ENCODE measurements at regions not wholly inside any gene's neighbourhood (a gene's known extent, or its start where the extent isn't known, plus 50 kb on each side); places are given as distances from the start of the nearest gene placed in this dataset.
A peak's percentile ranks its signal among the peaks of the same experiment; 100 is the strongest.
"Not testable (repeated sequence)": the region's sequence is repeated elsewhere in the genome, so short reads cannot be mapped to it uniquely, and the experiment has no call there.

GRCh38 chr22:25281675-25282345 is 62.4 kb downstream of the CRYBB2 start:
- Mint-ChIP-seq H3K9me3 (no peaks in the 10 kb centered on the region), H3K27ac (peak overlapping the region; percentile 86), H3K36me3 (peaks cover 2% of the 10 kb centered on the region), H3K4me3 (peak overlapping the region; percentile 88), H3K27me3 (peaks cover 23% of the 10 kb centered on the region), H3K4me1 (peaks cover 15% of the 10 kb centered on the region)
- DNase-seq (ENCODE audit: low spot score in 2 of 2) = peak in 1 of 2 donors; percentile 14
- peak; percentile 68 for ATAC-seq (ENCODE audit: low read depth)

GRCh38 chr22:25282346-25282670 is 62.9 kb downstream of the CRYBB2 start:
- H3K27me3 Mint-ChIP-seq = peaks cover 23% of the 10 kb centered on the region
- peaks cover 15% of the 10 kb centered on the region for H3K4me1 Mint-ChIP-seq
- H3K27ac Mint-ChIP-seq = peak overlapping the region; percentile 86
- peak in 1 of 2 donors; percentile 10 for DNase-seq (ENCODE audit: low spot score in 2 of 2)
- H3K4me3 Mint-ChIP-seq = peak overlapping the region; percentile 88
- H3K9me3 Mint-ChIP-seq = no peaks in the 10 kb centered on the region
- peaks cover 2% of the 10 kb centered on the region for H3K36me3 Mint-ChIP-seq
- ATAC-seq (ENCODE audit: low read depth) = peak; percentile 22

DNA sequence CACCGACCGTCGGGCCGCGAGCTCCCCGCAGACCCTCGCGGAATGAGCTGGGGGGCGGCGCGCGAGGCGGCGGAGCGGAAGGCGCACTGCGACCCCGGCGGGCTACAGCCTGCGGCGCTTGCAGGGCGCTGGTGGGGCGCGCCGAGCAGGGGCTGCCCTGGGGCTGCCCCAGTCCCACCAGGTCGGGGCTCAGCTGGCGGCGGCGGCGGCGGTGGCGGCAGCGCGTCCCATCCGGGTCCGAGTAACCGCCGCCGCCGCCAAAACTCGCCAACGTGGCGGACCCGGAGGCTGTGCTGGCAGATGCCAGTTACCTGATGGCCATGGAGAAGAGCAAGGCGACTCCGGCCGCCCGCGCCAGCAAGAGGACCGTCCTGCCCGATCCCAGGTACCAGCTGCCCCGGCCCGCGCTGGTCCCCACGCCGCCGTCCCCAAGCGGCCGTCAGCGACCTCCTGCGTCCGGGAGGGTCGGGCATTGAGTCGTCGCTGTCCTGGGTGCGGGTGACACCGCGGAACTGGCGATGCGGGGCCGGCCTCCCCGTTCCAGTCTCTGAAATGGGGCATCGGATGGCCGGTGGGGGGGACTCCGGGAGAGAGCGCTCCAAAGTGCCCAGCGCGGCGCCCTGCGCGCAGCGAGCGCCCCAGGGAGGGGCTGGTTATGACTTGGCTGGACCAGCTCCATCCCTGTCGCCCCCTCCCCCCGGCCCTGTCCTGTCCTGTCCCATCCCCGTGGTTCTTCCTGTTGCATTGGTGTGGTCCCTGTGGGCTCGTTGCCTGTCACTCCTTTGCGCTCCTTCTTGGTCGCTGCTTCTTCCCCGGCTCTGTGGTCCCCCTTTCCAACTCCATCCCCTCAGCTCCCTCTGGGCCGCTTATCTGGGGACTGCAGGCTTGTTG is 63.5 kb downstream of the CRYBB2 start:
- H3K27me3 Mint-ChIP-seq = peaks cover 23% of the 10 kb centered on the region
- H3K4me1 Mint-ChIP-seq = peaks cover 15% of the 10 kb centered on the region
- peak; percentile 16 for ATAC-seq (ENCODE audit: low read depth)
- H3K9me3 Mint-ChIP-seq = no peaks in the 10 kb centered on the region
- DNase-seq (ENCODE audit: low spot score in 2 of 2) = peak in 1 of 2 donors; percentile 11
- H3K4me3 Mint-ChIP-seq = peak overlapping the region; percentile 84
- peaks cover 2% of the 10 kb centered on the region for H3K36me3 Mint-ChIP-seq
- no peak overlapping the region for H3K27ac Mint-ChIP-seq

DNA sequence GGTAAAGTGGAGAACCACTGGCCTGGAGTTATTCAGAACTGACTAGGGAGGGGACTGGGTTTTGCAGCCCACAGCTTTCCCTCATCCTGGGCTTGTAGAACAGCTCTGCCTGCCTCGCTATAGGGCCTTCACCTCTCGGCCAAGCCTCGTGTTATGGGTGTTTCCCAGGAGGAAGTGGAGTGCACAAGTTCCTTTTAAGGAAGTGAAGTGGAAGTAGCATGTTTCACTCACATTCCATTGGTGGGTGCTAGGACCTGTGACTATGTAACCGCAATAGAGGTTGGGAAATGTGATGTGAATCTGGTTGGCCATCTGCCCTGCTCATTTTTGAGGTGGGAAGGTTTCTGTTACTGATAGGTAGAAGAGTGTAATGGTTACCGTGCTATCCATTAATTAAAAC is 69.0 kb downstream of the CRYBB2 start:
- not testable (repeated sequence) for H3K9me3 Mint-ChIP-seq; H3K4me1 Mint-ChIP-seq; DNase-seq (ENCODE audit: low spot score in 2 of 2); H3K27me3 Mint-ChIP-seq; H3K36me3 Mint-ChIP-seq; H3K27ac Mint-ChIP-seq; H3K4me3 Mint-ChIP-seq
- ATAC-seq (ENCODE audit: low read depth) = peak; percentile 45

DNA sequence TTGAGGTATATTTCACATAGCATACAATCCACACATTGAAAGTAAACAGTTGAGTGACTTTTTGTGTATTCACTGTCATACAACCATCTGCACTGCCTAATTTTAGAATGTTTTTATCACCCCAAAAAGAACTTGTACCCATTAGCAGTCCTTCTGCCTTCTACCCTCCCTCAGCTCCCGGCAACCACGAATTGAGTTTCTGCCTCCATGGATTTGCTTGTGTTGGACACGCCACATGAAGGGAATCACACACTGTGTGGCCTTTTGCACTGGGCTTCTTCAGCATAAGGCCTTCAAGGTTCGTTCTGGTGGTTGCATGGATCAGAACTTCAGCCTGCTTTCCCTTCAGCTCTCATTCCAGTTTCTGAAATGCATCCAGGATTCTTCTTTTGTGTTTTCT is 82.5 kb downstream of the CRYBB2 start:
- not testable (repeated sequence) for H3K4me3 Mint-ChIP-seq; H3K27me3 Mint-ChIP-seq; H3K9me3 Mint-ChIP-seq; H3K4me1 Mint-ChIP-seq; ATAC-seq (ENCODE audit: low read depth); H3K36me3 Mint-ChIP-seq; DNase-seq (ENCODE audit: low spot score in 2 of 2); H3K27ac Mint-ChIP-seq

GRCh38 chr22:25309586-25309985 is 90.1 kb downstream of the CRYBB2 start:
- H3K4me3 Mint-ChIP-seq; H3K9me3 Mint-ChIP-seq; H3K4me1 Mint-ChIP-seq; H3K27ac Mint-ChIP-seq; DNase-seq (ENCODE audit: low spot score in 2 of 2); ATAC-seq (ENCODE audit: low read depth); H3K36me3 Mint-ChIP-seq: not testable (repeated sequence)
- H3K27me3 Mint-ChIP-seq = peaks cover 12% of the 10 kb centered on the region

GRCh38 chr22:25311924-25312323 is 92.5 kb downstream of the CRYBB2 start:
- not testable (repeated sequence) for H3K9me3 Mint-ChIP-seq; DNase-seq (ENCODE audit: low spot score in 2 of 2); H3K4me1 Mint-ChIP-seq; H3K27ac Mint-ChIP-seq; H3K4me3 Mint-ChIP-seq; ATAC-seq (ENCODE audit: low read depth); H3K36me3 Mint-ChIP-seq
- peaks cover 14% of the 10 kb centered on the region for H3K27me3 Mint-ChIP-seq

- H3K36me3 Mint-ChIP-seq = peaks cover 1% of the 10 kb centered on the region
- no peak overlapping the region for H3K27ac Mint-ChIP-seq
- H3K9me3 Mint-ChIP-seq = no peaks in the 10 kb centered on the region
- peaks cover 3% of the 10 kb centered on the region for H3K4me1 Mint-ChIP-seq
- H3K27me3 Mint-ChIP-seq = peaks cover 11% of the 10 kb centered on the region
- DNase-seq (ENCODE audit: low spot score in 2 of 2) (no peak), ATAC-seq (ENCODE audit: low read depth) (no peak)
- no peak overlapping the region for H3K4me3 Mint-ChIP-seq
Observed at GRCh38 chr22:25318081-25318823, 98.8 kb downstream of the CRYBB2 start.

GRCh38 chr22:25327018-25327755 is 107.7 kb downstream of the CRYBB2 start:
- no peaks in the 10 kb centered on the region for H3K36me3 Mint-ChIP-seq
- H3K9me3 Mint-ChIP-seq = no peaks in the 10 kb centered on the region
- H3K27ac Mint-ChIP-seq = no peak overlapping the region
- DNase-seq (ENCODE audit: low spot score in 2 of 2) (no peak), ATAC-seq (ENCODE audit: low read depth) (no peak)
- H3K27me3 Mint-ChIP-seq = peaks cover 1% of the 10 kb centered on the region
- H3K4me3 Mint-ChIP-seq = no peak overlapping the region
- no peaks in the 10 kb centered on the region for H3K4me1 Mint-ChIP-seq

GRCh38 chr22:25331050-25331449 is 111.6 kb downstream of the CRYBB2 start:
- ATAC-seq (ENCODE audit: low read depth) = no peak
- Mint-ChIP-seq H3K4me3 (no peak overlapping the region), H3K9me3 (no peaks in the 10 kb centered on the region), H3K36me3 (no peaks in the 10 kb centered on the region), H3K4me1 (peaks cover 4% of the 10 kb centered on the region), H3K27me3 (no peaks in the 10 kb centered on the region), H3K27ac (no peak overlapping the region)
- no peak for DNase-seq (ENCODE audit: low spot score in 2 of 2)

- not testable (repeated sequence) for DNase-seq (ENCODE audit: low spot score in 2 of 2); H3K4me1 Mint-ChIP-seq; H3K27ac Mint-ChIP-seq; H3K36me3 Mint-ChIP-seq; H3K9me3 Mint-ChIP-seq; ATAC-seq (ENCODE audit: low read depth); H3K27me3 Mint-ChIP-seq; H3K4me3 Mint-ChIP-seq
Observed at GRCh38 chr22:25331911-25332310, 112.5 kb downstream of the CRYBB2 start.

GRCh38 chr22:25332386-25332785 is 112.9 kb downstream of the CRYBB2 start:
- Mint-ChIP-seq H3K27ac (no peak overlapping the region), H3K9me3 (peaks cover 5% of the 10 kb centered on the region), H3K36me3 (no peaks in the 10 kb centered on the region), H3K27me3 (no peaks in the 10 kb centered on the region), H3K4me3 (no peak overlapping the region), H3K4me1 (peaks cover 4% of the 10 kb centered on the region)
- ATAC-seq (ENCODE audit: low read depth) = no peak
- DNase-seq (ENCODE audit: low spot score in 2 of 2) = no peak

- Mint-ChIP-seq H3K27me3 (no peaks in the 10 kb centered on the region), H3K27ac (no peak overlapping the region), H3K4me3 (no peak overlapping the region), H3K9me3 (peaks cover 7% of the 10 kb centered on the region), H3K4me1 (peaks cover 4% of the 10 kb centered on the region), H3K36me3 (no peaks in the 10 kb centered on the region)
- DNase-seq (ENCODE audit: low spot score in 2 of 2) = peak in 1 of 2 donors; percentile 20
- ATAC-seq (ENCODE audit: low read depth) = peak; percentile 50
Observed at GRCh38 chr22:25334162-25334490, 114.7 kb downstream of the CRYBB2 start.

DNA sequence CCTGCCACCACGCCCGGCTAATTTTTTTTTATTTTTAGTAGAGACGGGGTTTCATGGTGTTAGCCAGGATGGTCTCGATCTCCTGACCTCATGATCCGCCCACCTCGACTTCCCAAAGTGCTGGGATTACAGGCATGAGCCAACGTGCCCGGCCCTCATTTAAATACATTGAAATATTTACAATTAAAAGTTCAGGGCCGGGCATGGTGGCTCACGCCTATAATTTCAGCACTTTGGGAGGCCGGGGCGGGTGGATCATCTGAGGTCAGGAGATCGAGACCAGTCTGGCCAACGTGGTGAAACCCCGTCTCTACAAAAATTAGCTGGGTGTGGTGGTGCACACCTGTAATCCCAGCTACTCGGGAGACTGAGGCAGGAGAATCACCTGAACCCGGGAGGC is 115.2 kb downstream of the CRYBB2 start:
- H3K27ac Mint-ChIP-seq; H3K4me3 Mint-ChIP-seq; H3K4me1 Mint-ChIP-seq; ATAC-seq (ENCODE audit: low read depth); H3K36me3 Mint-ChIP-seq; DNase-seq (ENCODE audit: low spot score in 2 of 2); H3K9me3 Mint-ChIP-seq; H3K27me3 Mint-ChIP-seq: not testable (repeated sequence)
